GM23248 (cell line): ENCODE measurements at regions not wholly inside any gene's neighbourhood (a gene's known extent, or its start where the extent isn't known, plus 50 kb on each side); places are given as distances from the start of the nearest gene placed in this dataset.
"Not testable (repeated sequence)": the region's sequence is repeated elsewhere in the genome, so short reads cannot be mapped to it uniquely, and the experiment has no call there.

ENCODE experiments used
- DNase-seq: peaks from one replicate; pipeline ENCODE4 v3.0.0-alpha.2; 2015
- H2AFZ ChIP-seq: fragments of 200-600 bp; sonication (generic); 2 replicates; pipeline ENCODE4 v1.6.1; 2016; ENCODE audit warnings: antibody characterized with exemption
- H3F3A ChIP-seq: fragments of 200-600 bp; sonication (generic); 2 replicates; pipeline ENCODE4 v1.6.1; 2016; ENCODE audit warnings: mild to moderate bottlenecking, antibody characterized with exemption, mixed run types; ENCODE audit not compliant: insufficient read depth
- H3K27ac ChIP-seq: fragments of 200-600 bp; sonication (generic); 2 replicates; pipeline ENCODE4 v1.5.1; 2016; ENCODE audit warnings: mild to moderate bottlenecking
- H3K27me3 ChIP-seq: fragments of 200-600 bp; sonication (generic); replicated peaks from 2 replicates; pipeline ENCODE4 v1.6.1; 2016; ENCODE audit warnings: mild to moderate bottlenecking; ENCODE audit not compliant: insufficient read depth
- H3K36me3 ChIP-seq: fragments of 200-600 bp; sonication (generic); 2 replicates; pipeline ENCODE4 v1.6.1; 2016; ENCODE audit warnings: low read depth, mild to moderate bottlenecking
- H3K4me1 ChIP-seq: fragments of 200-600 bp; sonication (generic); 2 replicates; pipeline ENCODE4 v1.6.1; 2016; ENCODE audit warnings: mild to moderate bottlenecking; ENCODE audit not compliant: insufficient read depth
- H3K4me2 ChIP-seq: fragments of 200-600 bp; sonication (generic); one replicate; pipeline ENCODE4 v1.6.1; 2016; ENCODE audit warnings: mild to moderate bottlenecking; ENCODE audit not compliant: unreplicated experiment
- H3K4me3 ChIP-seq: fragments of 200-600 bp; sonication (generic); 2 replicates; pipeline ENCODE4 v1.5.1; 2016; ENCODE audit warnings: mild to moderate bottlenecking
- H3K79me2 ChIP-seq: fragments of 200-600 bp; sonication (generic); 2 replicates; pipeline ENCODE4 v1.6.1; 2016; ENCODE audit warnings: mild to moderate bottlenecking; ENCODE audit not compliant: insufficient read depth
- H3K9ac ChIP-seq: fragments of 200-600 bp; sonication (generic); 2 replicates; pipeline ENCODE4 v1.6.1; 2016; ENCODE audit warnings: mild to moderate bottlenecking
- H3K9me2 ChIP-seq: fragments of 200-600 bp; sonication (generic); 2 replicates; pipeline ENCODE4 v1.6.1; 2016; ENCODE audit warnings: mixed run types, mild to moderate bottlenecking, moderate library complexity; ENCODE audit not compliant: insufficient read depth
- H3K9me3 ChIP-seq: fragments of 200-600 bp; sonication (generic); one replicate; pipeline ENCODE4 v1.6.1; 2017; ENCODE audit warnings: low read depth
- H4K20me1 ChIP-seq: fragments of 200-600 bp; sonication (generic); 2 replicates; pipeline ENCODE4 v1.6.0; 2016; ENCODE audit not compliant: insufficient read depth
- EZH2 ChIP-seq: fragments of 200-600 bp; sonication (generic); IDR thresholded peaks from 2 replicates; pipeline ENCODE4 v1.6.1; 2018; ENCODE audit warnings: antibody characterized with exemption, mild to moderate bottlenecking; ENCODE audit not compliant: insufficient read depth, poor library complexity, severe bottlenecking
- EZH2phosphoT487 ChIP-seq: fragments of 200-600 bp; sonication (generic); IDR thresholded peaks from 2 replicates; pipeline ENCODE4 v1.6.1; 2018; ENCODE audit warnings: antibody characterized with exemption, moderate library complexity, mild to moderate bottlenecking, low read depth; ENCODE audit not compliant: insufficient read depth
- WGBS, 2 experiments: methylation state at CpG; one replicate each; pipeline ENCODE4 v1.1.6; 2015 to 2017; ENCODE audit warnings: low lambda C conversion rate in 2 of 2, low coverage in 1 of 2; ENCODE audit errors: missing lambda C conversion rate in 2 of 2; 5-methylcytosine and 5-hydroxymethylcytosine counted together
- in situ Hi-C: fragments of 300-500 bp; cut with MboI; formaldehyde crosslinking; loops from 2 replicates; pipeline ENCODE4 v1.15.0; 2020

DNA sequence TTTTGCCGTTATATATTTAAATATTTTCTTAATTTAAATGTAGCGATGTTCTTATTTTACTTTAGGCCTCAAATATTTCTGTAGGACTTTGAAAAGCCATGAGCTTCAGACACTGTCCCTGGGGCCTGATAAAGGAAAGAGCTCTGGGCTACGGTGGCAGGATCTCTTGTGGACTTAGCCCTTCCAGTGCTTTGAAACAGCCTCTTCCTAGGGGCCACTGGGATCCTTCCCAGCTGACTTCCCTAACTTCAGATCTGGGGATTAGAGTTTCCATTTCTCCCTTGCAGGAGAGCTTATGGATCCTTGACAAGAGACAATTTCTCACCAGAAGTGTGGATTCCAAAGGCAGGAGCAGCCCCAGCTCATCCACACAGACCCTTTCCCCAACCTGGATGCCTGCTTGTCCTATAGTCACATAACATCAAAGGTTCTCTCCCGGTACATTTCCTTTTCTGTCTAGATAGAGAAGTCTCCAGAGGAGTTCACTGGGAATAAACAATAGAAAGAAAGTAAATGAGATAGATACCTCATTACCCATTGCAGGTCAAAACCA is 221.4 kb downstream of the TTC6 start:
- Histone ChIP-seq H3K9ac (no peak overlapping the region), H3F3A (no peaks in the 10 kb centered on the region), H3K9me3 (no peaks in the 10 kb centered on the region), H2AFZ (no peak overlapping the region), H3K4me3 (no peak overlapping the region), H4K20me1 (no peaks in the 10 kb centered on the region), H3K9me2 (no peaks in the 10 kb centered on the region), H3K4me1 (peaks cover 8% of the 10 kb centered on the region; the same call in 1 of the 2 replicates), H3K27me3 (0 out of 2 replicates have a peak, but pooled peaks cover 3% of the 10 kb centered on the region), H3K27ac (no peak overlapping the region), H3K4me2 (no peak overlapping the region), H3K79me2 (no peaks in the 10 kb centered on the region), H3K36me3 (no peaks in the 10 kb centered on the region)
- DNase-seq = no peak
- no peak for TF ChIP-seq EZH2phosphoT487
- TF ChIP-seq EZH2 = no peak
- in situ Hi-C loops = no loop called here
- 64 to 71% methylated on average over 4 of the region's 4 CpGs for WGBS, 2 experiments

DNA sequence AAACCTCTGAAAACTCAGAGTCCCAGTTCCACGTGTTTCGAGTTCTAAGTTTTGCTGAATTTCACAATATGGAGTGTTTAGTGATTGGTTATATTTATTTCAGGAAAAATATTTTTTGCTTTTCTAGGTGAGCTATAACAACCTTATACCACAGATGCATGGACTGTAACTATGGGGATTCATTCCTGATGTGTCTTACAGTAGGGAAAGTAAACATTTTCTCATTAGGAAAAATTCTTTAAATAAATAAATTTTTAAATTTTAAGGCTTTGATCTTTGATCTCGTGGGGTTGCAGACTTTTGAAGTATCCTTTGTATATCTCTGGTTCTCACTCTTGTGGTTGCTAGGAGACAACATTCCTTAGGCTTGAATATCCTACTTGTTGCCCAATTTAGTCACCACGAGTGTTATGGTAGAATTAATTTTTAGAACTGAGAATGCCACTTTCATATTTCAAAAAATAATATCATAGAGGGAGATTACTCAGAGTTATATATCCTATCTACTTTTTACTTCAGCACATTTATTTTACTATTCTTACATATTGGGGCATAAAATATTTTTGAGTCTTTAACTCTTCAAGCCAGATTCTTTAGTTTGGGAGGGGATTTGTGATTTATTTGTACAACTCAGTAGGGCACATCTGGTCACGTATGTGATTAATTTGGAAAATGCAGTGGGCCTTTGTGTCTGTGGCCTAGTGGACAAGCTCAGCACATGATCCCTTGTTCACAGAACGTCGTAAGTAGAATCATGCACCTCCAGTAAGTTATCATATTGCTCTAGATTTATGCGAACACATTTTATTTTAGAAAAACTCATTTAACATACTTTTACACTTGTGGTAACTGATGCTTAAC is 224.0 kb downstream of the TTC6 start:
- in situ Hi-C loops = no loop called here
- Histone ChIP-seq H3K4me1 (peaks cover 8% of the 10 kb centered on the region; the same call in 1 of the 2 replicates), H4K20me1 (no peaks in the 10 kb centered on the region), H3K27ac (no peak overlapping the region), H3K27me3 (no peaks in the 10 kb centered on the region), H3K36me3 (no peaks in the 10 kb centered on the region), H3K9me3 (no peaks in the 10 kb centered on the region), H3K4me3 (no peak overlapping the region), H3K79me2 (no peaks in the 10 kb centered on the region), H3K9me2 (no peaks in the 10 kb centered on the region), H3K4me2 (no peak overlapping the region), H2AFZ (no peak overlapping the region), H3F3A (no peaks in the 10 kb centered on the region), H3K9ac (0 out of 2 replicates have a peak overlapping the region, but pooled peaks have one; percentile 15)
- TF ChIP-seq EZH2phosphoT487 = no peak
- TF ChIP-seq EZH2 = no peak
- peak; percentile 81 for DNase-seq
- WGBS, 2 experiments = 37 to 41% methylated on average over 8 of the region's 8 CpGs

DNA sequence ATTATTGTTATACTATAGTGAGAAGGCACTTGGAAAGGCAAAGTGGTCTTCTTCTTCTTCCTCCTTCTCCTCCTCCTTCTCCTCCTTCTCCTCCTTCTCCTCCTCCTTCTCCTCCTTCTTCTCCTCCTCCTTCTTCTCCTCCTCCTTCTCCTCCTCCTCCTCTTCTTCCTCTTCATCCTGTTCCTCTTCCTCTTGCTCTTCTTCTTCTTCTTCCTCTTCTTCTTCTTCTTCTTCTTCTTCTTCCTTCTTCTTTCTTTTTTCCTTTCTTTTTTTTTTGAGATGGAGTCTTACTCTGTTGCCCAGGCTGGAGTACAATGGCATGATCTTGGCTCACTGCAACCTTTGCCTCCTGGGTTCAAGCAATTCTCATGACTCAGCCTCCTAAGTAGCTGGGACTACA is 225.4 kb downstream of the TTC6 start:
- H4K20me1 ChIP-seq, H3K27me3 ChIP-seq, H3K4me2 ChIP-seq, DNase-seq, H3F3A ChIP-seq, H3K36me3 ChIP-seq, H3K4me3 ChIP-seq, H3K79me2 ChIP-seq, H3K27ac ChIP-seq, in situ Hi-C loops, H3K9ac ChIP-seq, H2AFZ ChIP-seq, H3K9me3 ChIP-seq, H3K4me1 ChIP-seq, H3K9me2 ChIP-seq: not testable (repeated sequence)

DNA sequence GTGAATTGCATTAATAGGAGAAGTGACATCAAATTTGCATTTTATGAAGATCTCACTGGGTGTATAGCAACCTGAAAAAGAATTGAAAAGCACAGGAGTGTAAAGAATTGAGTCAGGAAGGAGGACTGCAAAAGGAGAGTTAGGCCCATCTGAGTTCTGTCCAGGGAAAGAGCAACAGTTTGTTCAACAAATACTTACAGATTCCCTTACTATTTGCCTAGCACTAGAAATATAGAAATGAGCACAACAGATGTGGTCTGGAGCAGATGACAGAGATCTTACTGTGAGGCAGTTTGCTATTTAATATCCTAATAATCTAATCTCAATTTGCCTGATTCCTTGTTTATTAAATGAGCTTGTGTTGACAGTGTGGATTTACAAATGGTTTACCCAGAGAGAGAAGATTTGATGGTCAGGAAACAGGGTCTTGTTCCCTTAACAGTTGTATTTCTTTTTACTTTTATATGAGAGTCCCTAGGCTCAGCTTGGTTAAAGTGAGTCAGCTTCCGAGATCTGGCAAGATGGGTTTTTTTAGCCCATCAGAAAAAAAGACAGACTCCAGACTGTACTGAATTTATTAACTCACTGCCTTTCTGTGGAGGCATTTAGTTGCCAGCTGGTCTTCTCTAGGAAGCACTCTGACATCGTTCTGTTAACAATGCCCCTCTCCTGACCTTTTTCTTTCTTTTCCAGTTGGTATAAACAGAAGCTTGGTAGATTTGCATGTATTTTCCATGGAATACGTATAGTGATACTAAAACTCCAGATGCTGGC is 229.7 kb downstream of the TTC6 start:
- H2AFZ ChIP-seq = no peak overlapping the region
- in situ Hi-C loops = no loop called here
- DNase-seq = peak; percentile 4

More for the DNA sequence above, 229.7 kb downstream of the TTC6 start:
- no peak for TF ChIP-seq EZH2phosphoT487
- no peak for TF ChIP-seq EZH2
- H4K20me1 ChIP-seq = no peaks in the 10 kb centered on the region
- no peaks in the 10 kb centered on the region for H3K9me3 ChIP-seq
- H3K36me3 ChIP-seq = no peaks in the 10 kb centered on the region
- H3K27me3 ChIP-seq = no peaks in the 10 kb centered on the region
- no peaks in the 10 kb centered on the region for H3F3A ChIP-seq
- H3K79me2 ChIP-seq = no peaks in the 10 kb centered on the region
- H3K4me1 ChIP-seq = no peaks in the 10 kb centered on the region
- H3K4me3 ChIP-seq = no peak overlapping the region
- H3K4me2 ChIP-seq = no peak overlapping the region
- H3K9ac ChIP-seq = no peak overlapping the region
- H3K9me2 ChIP-seq = no peaks in the 10 kb centered on the region
- no peak overlapping the region for H3K27ac ChIP-seq
- 23 to 24% methylated on average over 3 of the region's 3 CpGs for WGBS, 2 experiments
